Esophagus muscularis mucosa (tissue), 3 donors: ENCODE measurements at regions not wholly inside any gene's neighbourhood (a gene's known extent, or its start where the extent isn't known, plus 50 kb on each side); places are given as distances from the start of the nearest gene placed in this dataset.

Experiments used
- POLR2A ChIP-seq: fragments of 450-650 bp; IDR thresholded peaks from one replicate; pipeline ENCODE4 v1.6.1; 2017; ENCODE audit warnings: antibody characterized with exemption, moderate library complexity, mild to moderate bottlenecking, low read depth
- POLR2AphosphoS5 ChIP-seq, 2 donors: sonication (generic); formaldehyde crosslinking; IDR thresholded peaks; one replicate each; pipeline ENCODE4 v1.6.1; 2017; ENCODE audit warnings: antibody characterized with exemption in 2 of 2
- TF ChIP-seq, protein P1 (sequence below), 3 experiments: fragments of 200-600 bp in 2 of 3; fragments of 450-650 bp in 1 of 3; sonication (generic) in 2 of 3; IDR thresholded peaks; one replicate each; pipeline ENCODE4 v1.5.1; 2017 to 2019; ENCODE audit warnings: antibody characterized with exemption in 3 of 3, mild to moderate bottlenecking in 2 of 3, moderate library complexity in 1 of 3

DNA sequence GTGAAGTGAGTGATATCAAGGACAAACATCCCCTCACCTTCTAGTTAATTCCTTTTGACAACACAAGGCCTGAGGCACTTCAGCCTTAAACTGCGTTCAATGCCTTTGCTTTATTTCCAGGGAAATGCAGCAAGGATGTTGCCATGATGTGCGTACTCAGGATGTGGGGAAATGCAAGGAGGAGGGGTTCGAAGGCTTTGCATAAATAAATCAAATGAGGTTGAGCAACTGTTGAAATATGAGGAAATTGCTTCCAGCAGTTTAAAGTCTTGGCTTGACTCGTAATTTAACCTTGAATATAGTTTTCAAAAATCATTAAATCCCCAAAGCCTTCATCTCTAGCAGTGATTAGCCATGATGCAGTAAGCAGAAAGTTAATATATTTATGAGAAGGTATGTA, 81.8 kb upstream of the CCL2 start:
- TF ChIP-seq POLR2A, result no peak
- no peak for TF ChIP-seq POLR2AphosphoS5 (IDR thresholded peaks at IDR 0.05)
- TF ChIP-seq, protein P1, sequence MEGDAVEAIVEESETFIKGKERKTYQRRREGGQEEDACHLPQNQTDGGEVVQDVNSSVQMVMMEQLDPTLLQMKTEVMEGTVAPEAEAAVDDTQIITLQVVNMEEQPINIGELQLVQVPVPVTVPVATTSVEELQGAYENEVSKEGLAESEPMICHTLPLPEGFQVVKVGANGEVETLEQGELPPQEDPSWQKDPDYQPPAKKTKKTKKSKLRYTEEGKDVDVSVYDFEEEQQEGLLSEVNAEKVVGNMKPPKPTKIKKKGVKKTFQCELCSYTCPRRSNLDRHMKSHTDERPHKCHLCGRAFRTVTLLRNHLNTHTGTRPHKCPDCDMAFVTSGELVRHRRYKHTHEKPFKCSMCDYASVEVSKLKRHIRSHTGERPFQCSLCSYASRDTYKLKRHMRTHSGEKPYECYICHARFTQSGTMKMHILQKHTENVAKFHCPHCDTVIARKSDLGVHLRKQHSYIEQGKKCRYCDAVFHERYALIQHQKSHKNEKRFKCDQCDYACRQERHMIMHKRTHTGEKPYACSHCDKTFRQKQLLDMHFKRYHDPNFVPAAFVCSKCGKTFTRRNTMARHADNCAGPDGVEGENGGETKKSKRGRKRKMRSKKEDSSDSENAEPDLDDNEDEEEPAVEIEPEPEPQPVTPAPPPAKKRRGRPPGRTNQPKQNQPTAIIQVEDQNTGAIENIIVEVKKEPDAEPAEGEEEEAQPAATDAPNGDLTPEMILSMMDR (IDR thresholded peaks at IDR 0.05), result no peak
